NK-92 treated with Interleukin-12 subunit alpha and Interleukin-12 subunit beta, amount 100 ng/mL, for 24 hours (cell line): ENCODE measurements at regions not wholly inside any gene's neighbourhood (a gene's known extent, or its start where the extent isn't known, plus 50 kb on each side); places are given as distances from the start of the nearest gene placed in this dataset.

Experiments used
- DNase-seq: peaks from one replicate; lab custom pipeline; 2025; lab: John Stamatoyannopoulos, UW

- DNase-seq: no peak
These were observed 97.6 kb downstream of the LYZL2 start for GRCh38 chr10:30531751-30532530.

- peak; percentile 80 for DNase-seq
These were observed 95.5 kb downstream of the MAP3K8 start for GRCh38 chr10:30529373-30529998.

GRCh38 chr10:30528429-30528786 is 94.4 kb downstream of the MAP3K8 start:
- DNase-seq: no peak

GRCh38 chr10:30527623-30528428 is 93.8 kb downstream of the MAP3K8 start:
- no peak for DNase-seq

GRCh38 chr10:30522661-30523078 is 88.7 kb downstream of the MAP3K8 start:
- DNase-seq: peak; percentile 6

- DNase-seq: no peak
These were observed 84.9 kb downstream of the MAP3K8 start for GRCh38 chr10:30518907-30519306.
